ENCODE measurements at regions not wholly inside any gene's neighbourhood (a gene's known extent, or its start where the extent isn't known, plus 50 kb on each side); places are given as distances from the start of the nearest gene placed in this dataset.
"Not testable (repeated sequence)": the region's sequence is repeated elsewhere in the genome, so short reads cannot be mapped to it uniquely, and the experiment has no call there.

GRCh38 chr6:119533603-119534279 is 184.2 kb upstream of the MAN1A1 start:
- DNase-seq = peak; percentile 74

- no peak for DNase-seq
Observed at GRCh38 chr6:119527231-119527578, 177.6 kb upstream of the MAN1A1 start.

GRCh38 chr6:119526561-119527230 is 177.1 kb upstream of the MAN1A1 start:
- no peak for DNase-seq

- DNase-seq = no peak
Observed at GRCh38 chr6:119524410-119524809, 174.8 kb upstream of the MAN1A1 start.

GRCh38 chr6:119523556-119523955 is 174.0 kb upstream of the MAN1A1 start:
- no peak for DNase-seq

GRCh38 chr6:119521251-119521650 is 171.7 kb upstream of the MAN1A1 start:
- no peak for DNase-seq

GRCh38 chr6:119517428-119517827 is 167.9 kb upstream of the MAN1A1 start:
- DNase-seq = no peak

GRCh38 chr6:119514345-119514744 is 164.8 kb upstream of the MAN1A1 start:
- no peak for DNase-seq

GRCh38 chr6:119511024-119511423 is 161.5 kb upstream of the MAN1A1 start:
- DNase-seq = no peak

GRCh38 chr6:119510246-119510645 is 160.7 kb upstream of the MAN1A1 start:
- DNase-seq = no peak

- no peak for DNase-seq
Observed at GRCh38 chr6:119506631-119507174, 157.1 kb upstream of the MAN1A1 start.

- no peak for DNase-seq
Observed at GRCh38 chr6:119501798-119502483, 152.4 kb upstream of the MAN1A1 start.

GRCh38 chr6:119499797-119500196 is 150.2 kb upstream of the MAN1A1 start:
- DNase-seq = no peak

GRCh38 chr6:119497988-119498727 is 148.6 kb upstream of the MAN1A1 start:
- DNase-seq = no peak

- DNase-seq = no peak
Observed at GRCh38 chr6:119495230-119495683, 145.7 kb upstream of the MAN1A1 start.

GRCh38 chr6:119493980-119494379 is 144.4 kb upstream of the MAN1A1 start:
- no peak for DNase-seq

- not testable (repeated sequence) for DNase-seq
Observed at GRCh38 chr6:119491112-119491511, 141.6 kb upstream of the MAN1A1 start.

GRCh38 chr6:119490050-119490449 is 140.5 kb upstream of the MAN1A1 start:
- not testable (repeated sequence) for DNase-seq

GRCh38 chr6:119484598-119484997 is 135.0 kb upstream of the MAN1A1 start:
- peak; percentile 96 for DNase-seq

- DNase-seq = peak; percentile 29
Observed at GRCh38 chr6:119483908-119484307, 134.3 kb upstream of the MAN1A1 start.

GRCh38 chr6:119482850-119483285 is 133.3 kb upstream of the MAN1A1 start:
- no peak for DNase-seq

GRCh38 chr6:119481976-119482375 is 132.4 kb upstream of the MAN1A1 start:
- DNase-seq = peak; percentile 72

Measured in fibroblast of skin of back (primary cell).